Ovary (tissue), 3 donors: ENCODE measurements at regions not wholly inside any gene's neighbourhood (a gene's known extent, or its start where the extent isn't known, plus 50 kb on each side); places are given as distances from the start of the nearest gene placed in this dataset.

Source experiments
- EP300 ChIP-seq: sonication (generic); formaldehyde crosslinking; IDR thresholded peaks from one replicate; pipeline ENCODE4 v1.6.1; 2017; ENCODE audit warnings: antibody characterized with exemption
- POLR2A ChIP-seq: fragments of 450-650 bp; IDR thresholded peaks from one replicate; pipeline ENCODE4 v1.6.1; 2017; ENCODE audit warnings: antibody characterized with exemption, mild to moderate bottlenecking, moderate library complexity
- TF ChIP-seq, protein P1 (sequence below), 3 donors: fragments of 450-650 bp in 2 of 3; fragments of 200-600 bp in 1 of 3; IDR thresholded peaks; one replicate each; pipeline versions ENCODE4 v1.5.1 to v1.8.0; 2016 to 2022; ENCODE audit warnings: antibody characterized with exemption in 3 of 3, mild to moderate bottlenecking in 1 of 3
- donor health status: DM: no; HTN: no; CAD: no.

GRCh38 chr9:110111868-110112267 lies 96.1 kb downstream of the C9orf152 start:
- TF ChIP-seq, protein P1, sequence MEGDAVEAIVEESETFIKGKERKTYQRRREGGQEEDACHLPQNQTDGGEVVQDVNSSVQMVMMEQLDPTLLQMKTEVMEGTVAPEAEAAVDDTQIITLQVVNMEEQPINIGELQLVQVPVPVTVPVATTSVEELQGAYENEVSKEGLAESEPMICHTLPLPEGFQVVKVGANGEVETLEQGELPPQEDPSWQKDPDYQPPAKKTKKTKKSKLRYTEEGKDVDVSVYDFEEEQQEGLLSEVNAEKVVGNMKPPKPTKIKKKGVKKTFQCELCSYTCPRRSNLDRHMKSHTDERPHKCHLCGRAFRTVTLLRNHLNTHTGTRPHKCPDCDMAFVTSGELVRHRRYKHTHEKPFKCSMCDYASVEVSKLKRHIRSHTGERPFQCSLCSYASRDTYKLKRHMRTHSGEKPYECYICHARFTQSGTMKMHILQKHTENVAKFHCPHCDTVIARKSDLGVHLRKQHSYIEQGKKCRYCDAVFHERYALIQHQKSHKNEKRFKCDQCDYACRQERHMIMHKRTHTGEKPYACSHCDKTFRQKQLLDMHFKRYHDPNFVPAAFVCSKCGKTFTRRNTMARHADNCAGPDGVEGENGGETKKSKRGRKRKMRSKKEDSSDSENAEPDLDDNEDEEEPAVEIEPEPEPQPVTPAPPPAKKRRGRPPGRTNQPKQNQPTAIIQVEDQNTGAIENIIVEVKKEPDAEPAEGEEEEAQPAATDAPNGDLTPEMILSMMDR (IDR thresholded peaks at IDR 0.05) = no peak
- no peak for TF ChIP-seq EP300
- no peak for TF ChIP-seq POLR2A
